A549 (cell line): ENCODE measurements at regions not wholly inside any gene's neighbourhood (a gene's known extent, or its start where the extent isn't known, plus 50 kb on each side); places are given as distances from the start of the nearest gene placed in this dataset.

Experiments used
- CBX2 ChIP-seq: fragments of 200-600 bp; sonication (generic); IDR thresholded peaks from 2 replicates; pipeline ENCODE4 v1.6.1; 2016; ENCODE audit warnings: low read depth, mild to moderate bottlenecking, borderline replicate concordance
- CEBPB ChIP-seq, 2 experiments: fragments of >200 bp in 1 of 2; sonication (Bioruptor Twin) in 1 of 2; formaldehyde crosslinking in 1 of 2; IDR thresholded peaks; 2 replicates each; pipeline ENCODE4 v1.6.1; 2012 to 2016
- CTCF ChIP-seq: fragments of >200 bp; sonication (Bioruptor Twin); formaldehyde crosslinking; IDR thresholded peaks from 3 replicates; pipeline ENCODE4 v1.5.1; 2016
- E2F6 ChIP-seq: IDR thresholded peaks from 2 replicates; pipeline ENCODE4 v1.6.1; 2012; ENCODE audit warnings: low read depth, borderline replicate concordance
- EHMT2 ChIP-seq: fragments of 200-600 bp; sonication (generic); IDR thresholded peaks from 2 replicates; pipeline ENCODE4 v1.6.1; 2016; ENCODE audit warnings: antibody characterized with exemption, low read depth, mild to moderate bottlenecking, moderate library complexity
- KDM5A ChIP-seq: fragments of 200-600 bp; sonication (generic); IDR thresholded peaks from 2 replicates; pipeline ENCODE4 v1.6.1; 2016; ENCODE audit warnings: antibody characterized with exemption, mild to moderate bottlenecking
- POLR2A ChIP-seq: IDR thresholded peaks from 2 replicates; pipeline ENCODE4 v1.6.1; 2012; ENCODE audit warnings: mild to moderate bottlenecking, low read length
- RAD21 ChIP-seq, 2 experiments: fragments of >200 bp in 1 of 2; sonication (Bioruptor Twin) in 1 of 2; formaldehyde crosslinking in 1 of 2; IDR thresholded peaks in 1 of 2; conservative IDR thresholded peaks in 1 of 2; 2 replicates in 1 of 2; 3 replicates in 1 of 2; pipeline ENCODE4 v1.6.1; 2012 to 2018; ENCODE audit warnings: inconsistent platforms in 1 of 2
- RFX5 ChIP-seq: fragments of 450-650 bp; IDR thresholded peaks from 2 replicates; pipeline ENCODE4 v1.7.1; 2014; ENCODE audit warnings: antibody characterized with exemption, mild to moderate bottlenecking, moderate library complexity

- no peak for TF ChIP-seq POLR2A
- no peak for TF ChIP-seq CTCF
- no peak for TF ChIP-seq RFX5
- TF ChIP-seq E2F6: no peak
- TF ChIP-seq CEBPB (IDR thresholded peaks at IDR 0.05): peak in 1 of 2 experiments; percentile 53; a peak in 2 of 4 replicates
- no peak for TF ChIP-seq CBX2
- no peak for TF ChIP-seq EHMT2
- TF ChIP-seq KDM5A: no peak
- TF ChIP-seq RAD21 (conservative IDR thresholded peaks at IDR 0.05 in 1 of 2, IDR thresholded peaks at IDR 0.05 in 1 of 2): no peak
Measured at GRCh38 chr7:47693216-47693615, 111.3 kb upstream of the TNS3 start.
